Activated naive CD4-positive, alpha-beta T cell treated with anti-CD3 and anti-CD28 coated beads for 36 hours (primary cell): ENCODE measurements at regions not wholly inside any gene's neighbourhood (a gene's known extent, or its start where the extent isn't known, plus 50 kb on each side); places are given as distances from the start of the nearest gene placed in this dataset.

Experiments used
- CTCF ChIA-PET: fragments of 350-600 bp; sonication (Branson Sonifier 250); formaldehyde crosslinking; loops from one replicate; lab custom pipeline; 2021; ENCODE audit warnings: antibody characterized with exemption; lab: Charles Lee
- DNase-seq: peaks from one replicate; pipeline ENCODE4 v3.0.0-alpha.2; 2020
- H3K27ac Mint-ChIP-seq: one replicate; pipeline ENCODE4 v1.8.0; 2021; ENCODE audit warnings: mild to moderate bottlenecking, mixed read lengths
- H3K27me3 Mint-ChIP-seq: one replicate; pipeline ENCODE4 v1.8.0; 2021; ENCODE audit warnings: low read depth, mixed read lengths
- H3K36me3 Mint-ChIP-seq: one replicate; pipeline ENCODE4 v1.8.0; 2021; ENCODE audit warnings: low read depth, mixed read lengths
- H3K4me1 Mint-ChIP-seq: one replicate; pipeline ENCODE4 v1.8.0; 2021; ENCODE audit warnings: low read depth, mixed read lengths
- H3K4me3 Mint-ChIP-seq: one replicate; pipeline ENCODE4 v1.8.0; 2021; ENCODE audit warnings: mild to moderate bottlenecking, moderate library complexity, mixed read lengths
- H3K9me3 Mint-ChIP-seq: one replicate; pipeline ENCODE4 v1.8.0; 2021; ENCODE audit warnings: mixed read lengths
- intact Hi-C: fragments of 100-400 bp; cut with micrococcal nuclease; formaldehyde crosslinking; loops from one replicate; pipeline ENCODE4 v1.15.1; 2023

DNA sequence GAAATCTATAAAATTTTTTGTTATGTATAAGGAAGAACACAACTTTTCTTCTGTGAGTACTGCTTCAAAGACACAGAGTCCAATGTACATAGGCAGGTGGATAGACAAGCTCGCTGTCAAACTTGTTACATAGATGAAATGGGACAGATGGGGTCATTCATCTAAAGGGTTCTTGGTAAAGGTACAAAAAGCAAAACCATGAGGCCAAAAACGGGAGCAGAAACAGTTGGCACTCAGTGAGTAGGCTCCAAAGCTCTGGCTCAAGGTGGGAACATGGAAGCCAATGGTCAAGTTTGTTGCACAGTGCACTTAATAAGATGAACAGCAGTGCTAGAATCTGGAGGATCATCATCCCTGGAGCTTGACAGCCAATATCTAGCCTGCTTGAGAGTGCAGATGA lies 979.0 kb upstream of the EEF2KMT start:
- CTCF ChIA-PET, result interaction anchor here (0.7 kb wide), 1 partner anchor 144 kb away, joined by 3 read pairs; no protein-coding TSS in a partner anchor
- H3K27ac Mint-ChIP-seq, result no peak overlapping the region
- no peaks in the 10 kb centered on the region for H3K27me3 Mint-ChIP-seq
- intact Hi-C loops, result no loop called here
- peaks cover 7% of the 10 kb centered on the region for H3K9me3 Mint-ChIP-seq
- DNase-seq, result no peak
- no peaks in the 10 kb centered on the region for H3K36me3 Mint-ChIP-seq
- no peak overlapping the region for H3K4me3 Mint-ChIP-seq
- H3K4me1 Mint-ChIP-seq, result no peaks in the 10 kb centered on the region

DNA sequence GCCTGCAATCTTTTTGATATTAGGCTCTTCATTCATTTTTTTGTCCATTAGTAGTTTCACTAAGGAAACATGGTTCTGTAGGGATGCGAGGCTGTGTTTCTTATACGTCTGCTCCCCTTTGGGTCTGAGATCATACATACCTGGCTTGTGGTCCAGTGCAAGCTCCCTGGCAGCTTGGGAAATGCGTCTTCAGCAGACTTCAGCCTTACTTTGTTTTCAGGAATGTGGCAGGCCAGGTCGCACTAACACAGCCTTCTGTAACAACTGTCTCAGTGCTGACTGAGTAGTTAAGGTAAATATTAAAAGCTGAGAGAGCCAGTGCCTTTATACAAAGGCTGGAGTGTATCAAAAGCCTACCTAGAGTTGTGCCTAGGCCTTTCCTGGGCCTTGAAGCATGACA lies 970.5 kb upstream of the EEF2KMT start:
- no peak for DNase-seq
- Mint-ChIP-seq H3K4me1 (no peaks in the 10 kb centered on the region), H3K27me3 (no peaks in the 10 kb centered on the region), H3K27ac (no peak overlapping the region), H3K36me3 (no peaks in the 10 kb centered on the region), H3K9me3 (peaks cover 5% of the 10 kb centered on the region), H3K4me3 (no peak overlapping the region)
- CTCF ChIA-PET, result no interaction called here
- intact Hi-C loops, result no loop called here

DNA sequence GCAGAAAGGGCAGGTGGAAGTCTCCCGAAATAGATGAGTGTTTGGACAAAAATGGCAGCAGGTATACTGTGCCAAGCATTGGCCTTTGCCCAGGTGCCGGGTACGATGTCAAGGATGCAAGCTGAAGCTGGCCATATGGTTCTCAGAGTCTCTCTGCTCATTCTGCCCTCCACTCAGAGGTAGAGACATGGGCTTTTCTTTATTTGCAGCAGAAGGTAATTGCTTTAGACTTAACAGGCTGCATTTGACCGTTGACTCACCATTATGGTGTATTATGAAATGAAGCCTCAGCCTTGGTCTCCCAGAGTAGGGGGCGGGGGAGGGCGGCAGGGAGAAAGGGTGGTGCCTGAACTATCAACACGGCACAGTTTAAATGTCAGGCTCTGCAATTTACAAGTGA lies 969.1 kb upstream of the EEF2KMT start:
- no peaks in the 10 kb centered on the region for H3K36me3 Mint-ChIP-seq
- no peak overlapping the region for H3K4me3 Mint-ChIP-seq
- H3K27me3 Mint-ChIP-seq, result no peaks in the 10 kb centered on the region
- H3K4me1 Mint-ChIP-seq, result no peaks in the 10 kb centered on the region
- CTCF ChIA-PET, result no interaction called here
- no peak for DNase-seq
- intact Hi-C loops, result no loop called here
- no peak overlapping the region for H3K27ac Mint-ChIP-seq
- H3K9me3 Mint-ChIP-seq, result peaks cover 1% of the 10 kb centered on the region

DNA sequence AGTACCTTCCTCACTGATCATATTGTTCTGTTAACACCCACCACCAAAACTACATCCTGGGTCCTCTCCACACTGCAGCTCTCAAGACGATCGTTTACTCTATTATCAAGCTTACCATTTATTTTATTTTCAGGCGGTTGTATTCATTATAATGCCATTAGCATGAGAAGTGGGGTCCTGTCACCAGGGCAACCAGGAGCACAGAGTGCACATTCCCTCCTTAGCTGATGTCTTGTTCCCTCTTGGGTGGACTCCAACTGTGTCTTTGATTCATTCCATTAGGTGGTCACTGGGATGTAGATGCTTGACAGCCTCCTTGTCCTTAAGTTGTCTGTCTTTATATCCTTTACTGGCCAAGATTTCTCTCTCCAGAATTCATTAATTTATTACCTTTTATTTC lies 965.9 kb upstream of the EEF2KMT start:
- intact Hi-C loops, result no loop called here
- Mint-ChIP-seq H3K36me3 (no peaks in the 10 kb centered on the region), H3K4me1 (no peaks in the 10 kb centered on the region), H3K27me3 (no peaks in the 10 kb centered on the region), H3K27ac (no peak overlapping the region), H3K9me3 (no peaks in the 10 kb centered on the region), H3K4me3 (no peak overlapping the region)
- DNase-seq, result no peak
- CTCF ChIA-PET, result no interaction called here

DNA sequence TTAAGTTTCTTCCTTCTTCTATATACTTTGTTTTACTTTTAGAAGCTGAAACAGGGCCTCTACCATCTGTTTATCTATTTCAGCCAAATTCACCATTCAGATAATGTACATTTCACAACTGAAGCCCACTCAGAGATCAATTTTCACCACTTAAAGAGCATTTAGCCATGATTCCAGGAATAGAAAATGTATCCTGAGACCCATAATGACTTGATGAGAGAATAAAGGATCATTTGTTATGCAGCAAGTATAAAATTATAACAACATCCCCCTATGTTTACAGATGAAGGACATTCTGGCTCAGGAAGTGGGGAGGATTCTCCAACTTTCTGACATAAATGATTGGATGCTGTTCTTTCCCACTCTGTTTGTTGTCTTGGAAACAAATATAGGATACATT lies 962.1 kb upstream of the EEF2KMT start:
- CTCF ChIA-PET, result no interaction called here
- no peak for DNase-seq
- H3K36me3 Mint-ChIP-seq, result no peaks in the 10 kb centered on the region
- intact Hi-C loops, result no loop called here
- no peak overlapping the region for H3K4me3 Mint-ChIP-seq
- H3K4me1 Mint-ChIP-seq, result no peaks in the 10 kb centered on the region
- no peak overlapping the region for H3K27ac Mint-ChIP-seq
- H3K9me3 Mint-ChIP-seq, result no peaks in the 10 kb centered on the region
- no peaks in the 10 kb centered on the region for H3K27me3 Mint-ChIP-seq

DNA sequence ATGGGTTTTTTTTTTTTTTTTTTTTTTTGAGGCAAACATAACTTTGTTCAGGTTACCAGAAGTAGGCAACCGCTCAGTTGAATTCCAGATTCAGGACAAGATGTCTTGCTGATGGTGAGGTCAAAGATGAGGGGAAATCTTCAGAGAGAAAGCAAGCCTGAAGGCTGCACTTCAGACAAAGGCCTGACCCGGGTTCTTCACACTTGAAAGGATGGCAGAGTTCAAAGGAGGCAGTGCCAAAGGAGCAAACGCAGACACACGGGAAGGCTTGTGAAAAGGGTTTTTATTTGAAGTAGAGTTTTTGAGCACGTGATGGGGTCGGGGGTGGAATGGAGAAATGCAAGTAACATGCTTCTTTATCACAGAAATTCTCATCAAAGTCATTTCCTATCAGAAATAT lies 960.2 kb upstream of the EEF2KMT start:
- Mint-ChIP-seq H3K9me3 (no peaks in the 10 kb centered on the region), H3K4me3 (no peak overlapping the region), H3K36me3 (no peaks in the 10 kb centered on the region), H3K27ac (no peak overlapping the region), H3K4me1 (no peaks in the 10 kb centered on the region), H3K27me3 (no peaks in the 10 kb centered on the region)
- intact Hi-C loops, result no loop called here
- DNase-seq, result no peak
- CTCF ChIA-PET, result no interaction called here

DNA sequence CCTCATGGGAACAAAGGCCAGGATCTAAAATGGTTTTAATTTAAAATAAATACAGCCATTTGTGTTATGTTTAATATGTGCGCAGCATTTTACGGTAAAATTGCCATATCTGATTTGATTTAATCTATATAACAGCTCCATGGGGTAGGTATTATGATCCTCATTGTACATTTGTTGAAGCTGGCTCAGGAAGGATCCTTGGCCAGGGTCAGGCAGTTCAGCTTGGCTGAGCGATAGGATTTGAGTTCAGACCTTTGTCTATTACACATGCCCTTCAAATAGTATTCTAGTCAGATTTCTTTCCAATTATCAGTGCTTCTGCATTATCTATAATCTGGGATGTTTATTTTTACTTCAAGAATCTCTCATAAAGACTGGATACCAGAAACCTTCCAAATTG lies 950.4 kb upstream of the EEF2KMT start:
- H3K4me3 Mint-ChIP-seq, result no peak overlapping the region
- H3K27me3 Mint-ChIP-seq, result no peaks in the 10 kb centered on the region
- no peaks in the 10 kb centered on the region for H3K4me1 Mint-ChIP-seq
- H3K9me3 Mint-ChIP-seq, result peaks cover 5% of the 10 kb centered on the region
- peaks cover 3% of the 10 kb centered on the region for H3K36me3 Mint-ChIP-seq
- CTCF ChIA-PET, result no interaction called here
- intact Hi-C loops, result no loop called here
- DNase-seq, result no peak
- no peak overlapping the region for H3K27ac Mint-ChIP-seq

DNA sequence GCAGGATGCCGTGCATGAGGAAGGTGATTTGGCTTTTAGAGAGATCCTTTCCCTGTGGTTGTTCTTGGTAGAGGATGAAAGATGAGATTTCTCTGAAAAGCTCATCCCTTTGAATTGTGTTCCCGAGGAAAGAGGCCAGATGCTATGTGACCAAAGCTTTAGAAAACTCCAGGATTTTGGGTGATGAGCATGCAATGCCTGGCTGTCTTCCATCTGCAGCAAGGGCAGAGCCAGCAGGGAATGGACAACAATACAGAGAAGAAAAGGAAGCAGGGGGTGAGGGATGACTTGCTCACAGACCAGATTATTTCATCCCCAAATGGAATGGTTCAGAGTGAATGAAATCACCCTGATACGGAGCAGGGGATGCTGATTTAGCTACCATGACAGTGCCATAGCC lies 949.7 kb upstream of the EEF2KMT start:
- no peak for DNase-seq
- no peaks in the 10 kb centered on the region for H3K4me1 Mint-ChIP-seq
- intact Hi-C loops, result no loop called here
- no peak overlapping the region for H3K4me3 Mint-ChIP-seq
- H3K27me3 Mint-ChIP-seq, result no peaks in the 10 kb centered on the region
- no peak overlapping the region for H3K27ac Mint-ChIP-seq
- peaks cover 8% of the 10 kb centered on the region for H3K9me3 Mint-ChIP-seq
- CTCF ChIA-PET, result no interaction called here
- H3K36me3 Mint-ChIP-seq, result peaks cover 3% of the 10 kb centered on the region

DNA sequence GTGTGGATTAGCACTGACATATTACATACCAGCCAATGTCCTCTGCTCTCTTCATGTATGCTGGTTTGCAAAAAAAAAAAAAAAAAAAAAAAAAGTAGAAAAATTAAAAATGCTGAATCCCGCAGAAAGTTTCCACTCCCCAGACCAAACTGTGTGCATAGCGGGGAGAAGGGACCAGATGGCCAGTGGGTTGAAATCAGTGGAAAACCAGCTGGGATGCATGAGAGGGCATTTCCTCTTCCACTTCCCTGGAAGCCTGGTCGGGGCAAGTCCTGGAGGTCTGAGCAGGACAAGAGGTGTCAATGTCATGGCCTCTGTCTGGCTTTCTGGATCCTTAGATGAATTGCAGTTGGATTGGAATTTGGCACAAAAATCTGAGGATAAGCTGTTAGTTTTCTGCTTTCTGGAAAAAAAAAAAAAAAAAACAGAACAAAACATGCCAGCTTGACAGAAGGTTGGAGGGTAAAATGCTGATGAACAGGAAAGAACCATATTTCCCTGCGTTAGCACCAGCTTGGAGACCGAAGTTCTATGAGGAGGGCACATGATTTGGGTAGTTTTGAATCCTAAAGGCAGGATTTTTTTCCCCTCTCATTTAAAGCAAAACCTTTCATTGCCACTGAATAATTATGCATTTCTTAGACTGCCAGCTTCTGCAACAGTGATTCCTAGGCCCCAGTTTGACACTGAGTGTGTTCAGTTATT lies 941.5 kb upstream of the EEF2KMT start:
- no peak for DNase-seq
- H3K9me3 Mint-ChIP-seq, result peaks cover 7% of the 10 kb centered on the region
- H3K4me3 Mint-ChIP-seq, result no peak overlapping the region
- intact Hi-C loops, result no loop called here
- no peaks in the 10 kb centered on the region for H3K4me1 Mint-ChIP-seq
- CTCF ChIA-PET, result no interaction called here
- no peaks in the 10 kb centered on the region for H3K27me3 Mint-ChIP-seq
- no peaks in the 10 kb centered on the region for H3K36me3 Mint-ChIP-seq
- no peak overlapping the region for H3K27ac Mint-ChIP-seq

DNA sequence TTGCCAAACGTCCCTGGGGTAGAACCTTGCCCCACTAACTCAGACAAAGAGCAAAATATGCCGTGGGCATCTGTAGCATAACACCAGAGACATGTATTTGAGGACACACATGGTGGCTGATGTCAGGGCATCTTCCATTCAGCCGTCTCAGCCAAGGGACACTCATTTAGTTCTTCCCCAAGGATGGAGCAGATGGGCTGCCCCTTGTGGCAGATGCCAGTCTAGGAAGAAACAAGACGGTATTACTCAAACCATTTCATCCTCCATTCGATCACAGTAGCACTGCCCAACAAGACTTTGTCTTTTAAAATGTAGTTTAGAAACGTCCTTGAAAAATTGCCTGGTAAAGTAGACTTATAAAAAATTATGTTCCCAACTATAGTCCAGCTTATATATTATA lies 937.6 kb upstream of the EEF2KMT start:
- Mint-ChIP-seq H3K36me3 (no peaks in the 10 kb centered on the region), H3K4me1 (no peaks in the 10 kb centered on the region), H3K27ac (no peak overlapping the region), H3K27me3 (no peaks in the 10 kb centered on the region), H3K9me3 (peaks cover 6% of the 10 kb centered on the region), H3K4me3 (no peak overlapping the region)
- intact Hi-C loops, result no loop called here
- DNase-seq, result no peak
- CTCF ChIA-PET, result no interaction called here

DNA sequence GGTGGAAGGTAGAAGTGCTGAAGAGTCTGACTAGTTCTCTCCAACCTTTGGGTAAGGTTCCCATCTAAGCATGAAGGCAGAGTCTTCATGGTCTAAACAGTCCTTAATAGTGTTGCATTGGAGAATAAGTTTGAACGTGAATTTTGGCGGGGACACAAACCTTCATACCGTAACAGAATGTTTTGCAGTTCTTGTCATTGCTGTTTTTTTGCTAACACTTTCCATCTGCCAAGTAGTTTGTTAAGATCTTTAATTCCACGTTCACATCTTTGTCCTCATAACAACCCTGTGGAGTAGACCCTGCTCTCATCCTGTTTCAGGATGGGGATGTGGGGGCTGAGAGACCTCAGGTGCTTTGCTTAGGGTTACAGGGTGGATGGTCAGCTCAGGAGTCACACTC lies 936.9 kb upstream of the EEF2KMT start:
- Mint-ChIP-seq H3K4me3 (no peak overlapping the region), H3K27ac (no peak overlapping the region), H3K9me3 (peaks cover 6% of the 10 kb centered on the region), H3K27me3 (no peaks in the 10 kb centered on the region), H3K4me1 (no peaks in the 10 kb centered on the region), H3K36me3 (no peaks in the 10 kb centered on the region)
- intact Hi-C loops, result no loop called here
- DNase-seq, result no peak
- CTCF ChIA-PET, result no interaction called here

DNA sequence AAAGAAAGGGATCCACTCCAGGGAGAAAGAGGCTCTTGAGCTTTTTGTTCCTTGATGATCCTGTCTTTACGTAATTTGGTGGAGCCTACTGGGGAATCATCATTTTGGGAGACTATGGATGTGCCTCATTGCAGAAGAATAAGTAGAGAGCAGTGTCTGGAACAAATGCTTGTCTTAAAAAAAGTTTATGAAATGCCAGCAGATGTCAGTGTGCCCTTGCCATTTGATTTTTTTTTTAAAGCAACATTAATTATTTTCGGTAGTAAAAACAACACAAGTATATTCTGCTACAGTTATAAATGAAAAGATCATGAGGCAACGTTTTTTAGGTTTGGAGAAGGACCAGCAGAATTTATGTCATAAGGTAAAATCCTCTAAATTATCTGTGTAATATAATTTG lies 934.8 kb upstream of the EEF2KMT start:
- H3K4me1 Mint-ChIP-seq, result no peaks in the 10 kb centered on the region
- H3K36me3 Mint-ChIP-seq, result no peaks in the 10 kb centered on the region
- no peak overlapping the region for H3K4me3 Mint-ChIP-seq
- CTCF ChIA-PET, result no interaction called here
- no peak overlapping the region for H3K27ac Mint-ChIP-seq
- intact Hi-C loops, result no loop called here
- DNase-seq, result no peak
- H3K27me3 Mint-ChIP-seq, result no peaks in the 10 kb centered on the region
- peaks cover 6% of the 10 kb centered on the region for H3K9me3 Mint-ChIP-seq

DNA sequence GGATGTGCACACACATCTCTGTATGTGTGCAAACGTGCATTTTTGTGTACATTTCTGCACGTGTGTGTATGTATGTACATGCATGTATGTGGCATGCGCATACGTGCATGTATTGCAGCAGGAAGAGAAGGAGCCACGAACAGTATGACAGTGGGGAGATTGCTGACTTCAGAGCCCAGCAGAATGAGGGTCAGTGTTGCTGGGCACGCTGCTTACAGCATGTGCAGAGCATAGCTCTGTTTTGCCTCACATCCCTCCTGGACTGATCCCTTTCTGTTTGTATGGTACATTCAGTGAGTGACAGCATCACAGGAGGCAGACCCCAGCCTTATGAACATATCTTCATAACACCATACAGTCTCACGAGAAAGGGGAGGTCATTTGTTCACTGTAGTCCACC lies 934.0 kb upstream of the EEF2KMT start:
- DNase-seq, result no peak
- H3K4me1 Mint-ChIP-seq, result no peaks in the 10 kb centered on the region
- H3K36me3 Mint-ChIP-seq, result no peaks in the 10 kb centered on the region
- CTCF ChIA-PET, result no interaction called here
- no peaks in the 10 kb centered on the region for H3K27me3 Mint-ChIP-seq
- H3K4me3 Mint-ChIP-seq, result no peak overlapping the region
- H3K27ac Mint-ChIP-seq, result no peak overlapping the region
- intact Hi-C loops, result no loop called here
- peaks cover 6% of the 10 kb centered on the region for H3K9me3 Mint-ChIP-seq
